ENCODE measurements at regions not wholly inside any gene's neighbourhood (a gene's known extent, or its start where the extent isn't known, plus 50 kb on each side); places are given as distances from the start of the nearest gene placed in this dataset.

DNA sequence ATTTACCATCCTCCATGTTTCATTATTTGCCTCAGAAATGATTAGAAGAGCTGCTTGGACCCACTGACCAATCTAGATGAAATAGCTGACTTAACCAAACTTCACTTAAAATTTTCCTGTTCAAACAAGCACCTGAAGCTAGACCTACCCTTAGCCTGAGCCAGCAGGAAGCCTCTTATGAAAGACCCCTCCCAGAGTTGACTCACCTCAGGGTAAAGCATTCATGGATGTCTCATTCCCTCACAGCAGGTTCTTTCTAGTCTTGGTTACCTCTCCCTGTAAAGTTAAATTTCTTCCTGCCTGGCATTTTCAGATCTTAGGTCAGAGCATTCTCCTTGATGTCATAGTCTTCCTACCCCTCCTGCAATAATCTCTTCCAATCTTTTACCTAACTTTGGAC lies 1209.8 kb downstream of the FLRT2 start:
- TF ChIP-seq, protein P1, sequence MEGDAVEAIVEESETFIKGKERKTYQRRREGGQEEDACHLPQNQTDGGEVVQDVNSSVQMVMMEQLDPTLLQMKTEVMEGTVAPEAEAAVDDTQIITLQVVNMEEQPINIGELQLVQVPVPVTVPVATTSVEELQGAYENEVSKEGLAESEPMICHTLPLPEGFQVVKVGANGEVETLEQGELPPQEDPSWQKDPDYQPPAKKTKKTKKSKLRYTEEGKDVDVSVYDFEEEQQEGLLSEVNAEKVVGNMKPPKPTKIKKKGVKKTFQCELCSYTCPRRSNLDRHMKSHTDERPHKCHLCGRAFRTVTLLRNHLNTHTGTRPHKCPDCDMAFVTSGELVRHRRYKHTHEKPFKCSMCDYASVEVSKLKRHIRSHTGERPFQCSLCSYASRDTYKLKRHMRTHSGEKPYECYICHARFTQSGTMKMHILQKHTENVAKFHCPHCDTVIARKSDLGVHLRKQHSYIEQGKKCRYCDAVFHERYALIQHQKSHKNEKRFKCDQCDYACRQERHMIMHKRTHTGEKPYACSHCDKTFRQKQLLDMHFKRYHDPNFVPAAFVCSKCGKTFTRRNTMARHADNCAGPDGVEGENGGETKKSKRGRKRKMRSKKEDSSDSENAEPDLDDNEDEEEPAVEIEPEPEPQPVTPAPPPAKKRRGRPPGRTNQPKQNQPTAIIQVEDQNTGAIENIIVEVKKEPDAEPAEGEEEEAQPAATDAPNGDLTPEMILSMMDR (IDR thresholded peaks at IDR 0.05; ENCODE audit: poor library complexity, severe bottlenecking): no peak
- TF ChIP-seq EP300 (conservative IDR thresholded peaks at IDR 0.05; ENCODE audit: poor library complexity, severe bottlenecking) (no peak), POLR2AphosphoS5 (IDR thresholded peaks at IDR 0.05) (no peak), TAF1 (IDR thresholded peaks at IDR 0.05; ENCODE audit: low read depth) (no peak), EZH2 (IDR thresholded peaks at IDR 0.05; ENCODE audit: borderline replicate concordance, insufficient read depth, low read length, poor library complexity, severe bottlenecking) (no peak), SMC3 (conservative IDR thresholded peaks at IDR 0.05; ENCODE audit: poor library complexity) (no peak), MXI1 (conservative IDR thresholded peaks at IDR 0.05; ENCODE audit: poor library complexity, severe bottlenecking) (no peak)
- TF ChIP-seq, protein P2, sequence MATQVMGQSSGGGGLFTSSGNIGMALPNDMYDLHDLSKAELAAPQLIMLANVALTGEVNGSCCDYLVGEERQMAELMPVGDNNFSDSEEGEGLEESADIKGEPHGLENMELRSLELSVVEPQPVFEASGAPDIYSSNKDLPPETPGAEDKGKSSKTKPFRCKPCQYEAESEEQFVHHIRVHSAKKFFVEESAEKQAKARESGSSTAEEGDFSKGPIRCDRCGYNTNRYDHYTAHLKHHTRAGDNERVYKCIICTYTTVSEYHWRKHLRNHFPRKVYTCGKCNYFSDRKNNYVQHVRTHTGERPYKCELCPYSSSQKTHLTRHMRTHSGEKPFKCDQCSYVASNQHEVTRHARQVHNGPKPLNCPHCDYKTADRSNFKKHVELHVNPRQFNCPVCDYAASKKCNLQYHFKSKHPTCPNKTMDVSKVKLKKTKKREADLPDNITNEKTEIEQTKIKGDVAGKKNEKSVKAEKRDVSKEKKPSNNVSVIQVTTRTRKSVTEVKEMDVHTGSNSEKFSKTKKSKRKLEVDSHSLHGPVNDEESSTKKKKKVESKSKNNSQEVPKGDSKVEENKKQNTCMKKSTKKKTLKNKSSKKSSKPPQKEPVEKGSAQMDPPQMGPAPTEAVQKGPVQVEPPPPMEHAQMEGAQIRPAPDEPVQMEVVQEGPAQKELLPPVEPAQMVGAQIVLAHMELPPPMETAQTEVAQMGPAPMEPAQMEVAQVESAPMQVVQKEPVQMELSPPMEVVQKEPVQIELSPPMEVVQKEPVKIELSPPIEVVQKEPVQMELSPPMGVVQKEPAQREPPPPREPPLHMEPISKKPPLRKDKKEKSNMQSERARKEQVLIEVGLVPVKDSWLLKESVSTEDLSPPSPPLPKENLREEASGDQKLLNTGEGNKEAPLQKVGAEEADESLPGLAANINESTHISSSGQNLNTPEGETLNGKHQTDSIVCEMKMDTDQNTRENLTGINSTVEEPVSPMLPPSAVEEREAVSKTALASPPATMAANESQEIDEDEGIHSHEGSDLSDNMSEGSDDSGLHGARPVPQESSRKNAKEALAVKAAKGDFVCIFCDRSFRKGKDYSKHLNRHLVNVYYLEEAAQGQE (IDR thresholded peaks at IDR 0.05; ENCODE audit: borderline replicate concordance): no peak
